Panc1 (cell line): ENCODE measurements at regions not wholly inside any gene's neighbourhood (a gene's known extent, or its start where the extent isn't known, plus 50 kb on each side); places are given as distances from the start of the nearest gene placed in this dataset.

ENCODE experiments used
- CTCF ChIP-seq: fragments of 450-650 bp; IDR thresholded peaks from 2 replicates; pipeline ENCODE4 v1.5.1; 2017; ENCODE audit warnings: mild to moderate bottlenecking
- POLR2AphosphoS5 ChIP-seq: IDR thresholded peaks from 2 replicates; pipeline ENCODE4 v1.6.1; 2012; ENCODE audit warnings: mild to moderate bottlenecking, low read depth, low read length, moderate library complexity
- REST ChIP-seq, 2 experiments: IDR thresholded peaks; 2 replicates each; pipeline ENCODE4 v1.6.1; 2011 to 2012; ENCODE audit warnings: low read depth in 2 of 2, control low read depth in 1 of 2, low read length in 1 of 2, mild to moderate bottlenecking in 1 of 2, moderate library complexity in 1 of 2; ENCODE audit not compliant: insufficient read depth in 1 of 2
- SIN3A ChIP-seq: IDR thresholded peaks from 2 replicates; pipeline ENCODE4 v1.6.1; 2012; ENCODE audit warnings: low read depth, mild to moderate bottlenecking, low read length, moderate library complexity, borderline replicate concordance; ENCODE audit not compliant: insufficient read depth
- TCF7L2 ChIP-seq: IDR thresholded peaks from 2 replicates; pipeline ENCODE4 v1.6.1; 2011; ENCODE audit warnings: mild to moderate bottlenecking, low read depth, low read length, inconsistent platforms

- no peak for TF ChIP-seq CTCF
- no peak for TF ChIP-seq REST (IDR thresholded peaks at IDR 0.05; ENCODE audit: insufficient read depth in 1 of 2, low read depth in 2 of 2, low read length in 1 of 2)
- TF ChIP-seq SIN3A: no peak
- TF ChIP-seq POLR2AphosphoS5: no peak
- no peak for TF ChIP-seq TCF7L2
Observed at GRCh38 chr5:116738239-116738614, 163.6 kb upstream of the SEMA6A start.
